GM21515 (cell line): ENCODE measurements at regions not wholly inside any gene's neighbourhood (a gene's known extent, or its start where the extent isn't known, plus 50 kb on each side); places are given as distances from the start of the nearest gene placed in this dataset.
"Not testable (repeated sequence)": the region's sequence is repeated elsewhere in the genome, so short reads cannot be mapped to it uniquely, and the experiment has no call there.

Source experiments
- ATAC-seq: cut with Tn5 transposase; IDR thresholded peaks from one replicate; pipeline ENCODE4 v1.9.1; 2021; ENCODE audit not compliant: unreplicated experiment

DNA sequence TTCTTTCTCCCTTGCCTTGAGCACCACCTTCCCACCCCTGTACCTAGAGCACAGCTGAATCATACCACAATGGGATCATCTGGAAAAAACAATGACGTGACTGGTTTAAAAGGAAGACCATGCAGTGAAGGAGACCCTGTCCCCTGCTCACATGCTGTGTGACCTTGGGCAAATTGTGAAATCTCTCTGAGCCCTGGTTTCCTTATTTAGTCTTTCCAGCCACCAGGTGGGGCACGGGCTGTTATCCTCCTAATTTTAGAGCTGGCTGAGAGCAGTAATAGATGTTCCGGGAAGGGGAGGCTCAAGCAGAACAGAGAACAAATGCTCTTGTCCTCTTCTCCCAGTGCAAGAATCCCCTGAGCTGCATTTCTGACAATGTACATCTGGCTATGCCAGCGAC lies 198.3 kb downstream of the RPS24 start:
- ATAC-seq, result no peak

GRCh38 chr10:78236416-78237015 lies 202.9 kb downstream of the RPS24 start:
- ATAC-seq, result no peak

DNA sequence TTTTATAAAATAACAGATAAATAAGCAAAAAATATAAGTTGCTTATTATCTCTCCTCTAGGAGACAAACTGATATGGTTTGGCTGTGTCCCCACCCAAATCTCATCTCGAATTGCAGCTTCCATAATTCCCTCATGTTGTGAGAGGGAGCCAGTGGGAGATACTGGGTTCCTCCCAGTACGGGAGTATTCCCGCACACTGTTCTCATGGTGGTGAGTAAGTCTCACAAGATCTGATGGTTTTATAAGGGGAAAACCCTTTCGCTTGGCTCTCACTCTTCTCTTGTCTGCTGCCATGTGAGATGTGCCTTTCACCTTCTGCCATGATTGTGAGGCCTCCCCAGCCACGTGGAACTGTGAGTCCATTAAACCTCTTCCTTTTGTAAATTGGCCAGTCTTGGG lies 204.3 kb downstream of the RPS24 start:
- not testable (repeated sequence) for ATAC-seq

- no peak for ATAC-seq
Observed at GRCh38 chr10:78247266-78247665, 213.6 kb downstream of the RPS24 start.

GRCh38 chr10:78247821-78248220 lies 214.2 kb downstream of the RPS24 start:
- no peak for ATAC-seq

DNA sequence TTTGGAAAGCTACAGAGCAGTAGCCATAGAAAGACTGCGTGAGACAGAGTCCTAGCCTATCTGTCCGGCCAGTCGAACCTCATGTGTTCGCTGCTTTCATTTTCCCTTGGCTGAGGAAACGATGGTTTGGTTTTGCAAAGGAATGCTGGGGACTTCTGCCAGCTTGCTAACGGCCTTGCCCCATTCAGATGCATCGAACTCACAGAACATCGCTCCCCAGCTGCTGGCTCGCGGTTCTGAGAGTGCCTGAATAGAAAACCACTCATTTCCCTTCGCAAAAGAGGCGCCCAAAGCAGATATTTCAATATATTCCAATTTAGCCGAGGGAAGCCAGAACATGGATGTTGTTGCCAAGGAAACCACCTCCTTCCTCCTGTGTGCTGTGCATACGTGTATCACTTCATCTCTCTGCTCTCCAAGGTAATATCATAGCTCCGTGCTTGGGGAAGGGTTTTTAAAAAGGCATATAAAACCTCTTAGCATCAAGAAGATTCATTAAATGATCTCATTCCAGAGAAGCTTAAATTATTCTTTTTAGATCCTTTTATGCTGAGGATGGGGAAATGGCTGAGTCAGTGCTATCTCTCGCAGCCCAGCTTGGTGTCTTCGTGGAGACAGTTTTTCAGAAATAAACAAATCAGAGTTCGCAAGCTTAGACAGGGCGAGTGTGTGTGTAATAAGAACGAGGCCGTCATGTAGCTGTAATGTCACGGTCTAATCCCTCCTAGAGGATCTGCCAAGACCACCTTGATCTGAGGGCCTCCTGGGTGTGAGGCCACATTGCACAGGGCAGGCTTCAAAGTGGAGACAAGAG lies 215.2 kb downstream of the RPS24 start:
- no peak for ATAC-seq

DNA sequence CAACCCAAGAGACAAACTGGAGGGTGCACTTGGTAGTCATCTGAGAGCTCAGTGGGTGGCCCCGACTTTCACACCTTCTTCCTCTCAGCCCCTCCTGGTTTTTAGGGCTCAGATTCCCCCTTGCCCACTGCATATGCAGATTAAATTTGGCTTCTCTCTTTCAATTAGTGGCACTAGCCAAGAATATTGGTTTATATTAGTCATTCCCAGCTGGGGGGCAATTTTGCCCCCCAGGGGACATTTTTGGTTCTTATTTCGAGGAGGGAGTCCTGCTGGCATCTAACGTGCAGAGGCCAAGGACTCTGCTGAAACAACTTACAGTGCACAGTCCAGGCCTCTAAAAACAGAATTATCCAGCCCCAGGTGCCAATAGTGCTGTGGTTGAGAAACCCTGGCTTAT lies 216.0 kb downstream of the RPS24 start:
- no peak for ATAC-seq

- no peak for ATAC-seq
Observed at GRCh38 chr10:78250313-78251015, 216.8 kb downstream of the RPS24 start.

DNA sequence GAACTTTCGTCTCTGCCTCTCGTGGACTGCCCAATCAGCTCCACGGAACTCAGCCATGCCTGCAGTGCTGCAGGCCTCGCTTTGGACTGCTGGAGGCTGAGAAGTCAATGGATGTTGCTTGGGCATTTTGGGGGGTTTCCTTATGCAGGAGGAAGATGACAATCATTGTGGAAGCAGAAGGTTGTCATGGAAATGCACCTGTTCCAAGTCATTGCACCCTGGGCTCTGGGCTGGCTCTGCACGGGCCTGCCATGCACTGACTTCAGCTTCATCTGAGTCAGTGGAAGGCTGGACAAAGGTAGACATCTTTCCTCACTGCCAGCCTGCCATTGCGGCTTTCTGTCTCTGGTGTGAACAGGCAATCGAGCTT lies 217.3 kb downstream of the RPS24 start:
- no peak for ATAC-seq

GRCh38 chr10:78252286-78252685 lies 218.6 kb downstream of the RPS24 start:
- ATAC-seq, result no peak

DNA sequence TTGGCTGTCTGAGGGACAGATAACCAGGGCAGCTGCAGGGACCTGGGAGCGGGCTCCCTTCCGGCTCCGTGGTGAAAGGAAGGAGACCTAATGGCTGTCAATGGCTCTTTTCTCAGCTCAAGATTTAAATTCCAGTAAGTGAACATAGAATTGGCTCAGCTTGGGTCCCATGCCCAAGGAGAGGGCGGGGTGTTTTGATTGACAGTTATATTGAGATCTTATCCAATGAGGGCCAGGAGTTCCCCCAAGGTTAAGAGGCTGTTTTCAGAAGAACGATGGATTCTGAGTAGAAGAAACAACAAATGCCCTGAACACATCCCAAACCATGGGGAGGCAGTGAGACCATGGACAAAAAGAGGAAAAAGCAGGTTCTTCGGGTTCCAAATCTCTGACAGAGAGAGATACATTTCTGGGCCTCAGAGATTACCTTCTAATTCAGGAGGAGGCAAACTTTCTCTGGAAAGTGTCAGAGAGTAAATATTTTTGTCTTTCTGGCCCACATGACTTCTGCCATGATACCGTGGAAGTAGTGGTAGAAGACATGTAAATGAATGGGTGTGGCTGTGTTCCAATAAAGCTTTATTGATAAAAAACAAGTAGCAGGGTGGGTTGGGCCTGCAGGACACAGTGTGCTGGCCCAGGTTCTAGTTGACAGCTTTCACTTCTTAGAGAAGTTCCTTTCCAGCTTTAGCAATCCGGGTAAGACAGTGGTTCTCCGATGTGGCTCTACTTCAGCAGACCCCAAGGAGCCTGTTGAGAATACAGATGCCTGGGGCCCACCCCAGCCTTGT lies 219.6 kb downstream of the RPS24 start:
- ATAC-seq, result no peak

- no peak for ATAC-seq
Observed at GRCh38 chr10:78254013-78254412, 220.3 kb downstream of the RPS24 start.

DNA sequence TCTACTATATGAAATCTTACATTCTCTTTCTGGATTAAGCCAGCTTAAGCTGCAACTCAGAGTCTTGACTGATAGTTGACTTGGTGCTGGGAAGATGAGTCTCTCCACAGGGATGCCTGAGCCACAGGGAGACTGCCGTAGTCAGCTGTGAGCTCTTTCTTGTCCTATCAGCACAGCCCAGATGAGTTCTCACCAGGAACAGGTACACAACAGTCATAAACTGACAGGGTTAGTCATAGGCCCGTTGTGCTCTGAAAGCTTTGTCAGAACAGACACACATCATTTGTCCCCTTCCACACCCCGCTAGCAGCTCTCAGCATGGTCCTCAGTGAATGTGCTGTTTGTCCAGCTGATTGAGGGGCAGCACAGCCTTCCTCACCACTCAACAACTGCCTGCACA lies 221.6 kb downstream of the RPS24 start:
- no peak for ATAC-seq

GRCh38 chr10:78255796-78256638 lies 222.4 kb downstream of the RPS24 start:
- no peak for ATAC-seq

- ATAC-seq, result no peak
Observed at GRCh38 chr10:78258323-78259030, 224.8 kb downstream of the RPS24 start.

DNA sequence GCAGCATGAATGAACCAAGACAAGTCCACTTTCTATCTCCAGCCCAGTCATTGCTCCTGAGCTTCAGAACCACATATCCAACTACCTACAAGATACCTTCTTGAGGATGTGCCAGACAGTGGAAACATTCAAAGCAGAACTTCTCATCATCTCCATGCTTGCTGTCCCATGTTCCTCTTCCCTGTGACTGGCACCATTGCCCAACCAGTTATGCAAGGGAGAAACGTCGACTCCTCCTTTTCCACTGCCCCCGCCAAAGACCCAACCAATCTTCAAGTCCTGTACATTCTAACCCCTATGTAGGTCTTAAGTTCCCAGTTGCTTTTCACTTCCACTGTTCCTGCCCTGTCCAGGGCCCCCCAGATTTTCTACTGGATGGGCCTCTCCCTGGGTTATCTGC lies 225.7 kb downstream of the RPS24 start:
- ATAC-seq, result no peak

- no peak for ATAC-seq
Observed at GRCh38 chr10:78260141-78260540, 226.5 kb downstream of the RPS24 start.

GRCh38 chr10:78260680-78261079 lies 227.0 kb downstream of the RPS24 start:
- ATAC-seq, result no peak

DNA sequence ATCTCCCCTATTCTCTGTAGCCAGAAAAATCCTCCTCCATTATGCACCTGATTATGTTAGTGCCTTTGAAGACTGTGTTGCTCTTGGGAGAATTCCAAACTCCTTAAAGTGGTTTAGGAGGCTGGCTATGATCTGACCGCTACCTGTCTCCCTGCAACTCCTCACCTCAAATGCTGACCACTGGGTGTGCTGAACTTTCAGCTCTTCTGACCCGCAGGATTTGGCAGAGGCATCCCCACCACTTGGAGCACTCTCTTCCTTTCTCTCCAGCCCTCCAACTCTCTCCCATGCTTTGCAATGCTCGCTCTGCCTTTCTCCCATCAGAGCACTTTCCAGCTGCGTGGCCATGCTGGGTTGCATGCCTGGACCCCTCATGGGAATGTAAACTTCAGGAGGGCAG lies 227.6 kb downstream of the RPS24 start:
- ATAC-seq, result no peak

DNA sequence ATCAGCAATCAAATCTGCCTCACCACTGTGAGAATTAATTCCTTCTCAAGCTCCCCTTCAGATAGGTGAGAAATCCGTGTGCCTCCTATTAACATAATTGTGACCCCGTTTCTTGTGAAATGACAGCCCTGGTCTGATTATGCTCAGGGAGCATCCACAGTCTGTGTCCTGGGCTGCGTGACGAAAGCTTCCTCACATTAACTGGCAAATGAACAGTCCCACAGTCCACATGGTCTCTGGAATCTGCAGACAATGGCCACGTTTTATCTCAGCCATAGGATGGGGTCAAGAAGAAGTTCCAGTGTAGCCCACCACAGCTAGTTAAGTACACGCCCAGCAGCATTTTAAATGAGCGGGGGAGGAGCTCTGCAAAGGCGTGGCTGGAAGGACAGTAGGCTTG lies 229.2 kb downstream of the RPS24 start:
- no peak for ATAC-seq
